HL-60 (cell line): ENCODE measurements at regions not wholly inside any gene's neighbourhood (a gene's known extent, or its start where the extent isn't known, plus 50 kb on each side); places are given as distances from the start of the nearest gene placed in this dataset.

ENCODE experiments used
- GABPA ChIP-seq: IDR thresholded peaks from 2 replicates; pipeline ENCODE4 v1.6.1; 2012; ENCODE audit warnings: low read depth
- SPI1 ChIP-seq: IDR thresholded peaks from 2 replicates; pipeline ENCODE4 v1.6.1; 2012; ENCODE audit warnings: low read depth, mild to moderate bottlenecking, borderline replicate concordance
- TF ChIP-seq, protein P1 (sequence below): IDR thresholded peaks from one replicate; pipeline ENCODE4 v1.5.1; 2011; ENCODE audit warnings: low read length, control low read depth, inconsistent platforms; ENCODE audit not compliant: insufficient read depth
- TF ChIP-seq, protein P2 (sequence below): IDR thresholded peaks from 2 replicates; pipeline ENCODE4 v1.6.1; 2012; ENCODE audit warnings: low read depth; ENCODE audit not compliant: insufficient replicate concordance

DNA sequence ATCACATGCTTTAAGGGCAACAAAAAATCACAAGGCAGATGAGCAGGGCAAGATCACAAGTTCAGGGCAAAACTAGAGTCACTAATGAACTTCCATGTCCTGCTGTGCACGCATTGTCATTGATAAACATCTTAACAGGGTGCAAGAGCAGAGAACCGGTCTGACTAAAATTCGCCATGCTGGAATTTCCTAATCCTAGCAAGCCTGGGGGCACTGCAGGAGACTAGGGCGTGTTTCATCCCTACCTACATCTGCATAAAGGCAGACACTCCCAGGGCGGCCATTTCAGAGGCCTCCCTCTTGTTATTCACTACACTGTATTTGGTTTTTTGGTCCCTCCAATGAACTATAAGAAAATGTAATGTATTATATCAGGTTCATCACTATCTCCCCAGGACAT is 203.6 kb downstream of the ARHGEF9 start:
- TF ChIP-seq, protein P1, sequence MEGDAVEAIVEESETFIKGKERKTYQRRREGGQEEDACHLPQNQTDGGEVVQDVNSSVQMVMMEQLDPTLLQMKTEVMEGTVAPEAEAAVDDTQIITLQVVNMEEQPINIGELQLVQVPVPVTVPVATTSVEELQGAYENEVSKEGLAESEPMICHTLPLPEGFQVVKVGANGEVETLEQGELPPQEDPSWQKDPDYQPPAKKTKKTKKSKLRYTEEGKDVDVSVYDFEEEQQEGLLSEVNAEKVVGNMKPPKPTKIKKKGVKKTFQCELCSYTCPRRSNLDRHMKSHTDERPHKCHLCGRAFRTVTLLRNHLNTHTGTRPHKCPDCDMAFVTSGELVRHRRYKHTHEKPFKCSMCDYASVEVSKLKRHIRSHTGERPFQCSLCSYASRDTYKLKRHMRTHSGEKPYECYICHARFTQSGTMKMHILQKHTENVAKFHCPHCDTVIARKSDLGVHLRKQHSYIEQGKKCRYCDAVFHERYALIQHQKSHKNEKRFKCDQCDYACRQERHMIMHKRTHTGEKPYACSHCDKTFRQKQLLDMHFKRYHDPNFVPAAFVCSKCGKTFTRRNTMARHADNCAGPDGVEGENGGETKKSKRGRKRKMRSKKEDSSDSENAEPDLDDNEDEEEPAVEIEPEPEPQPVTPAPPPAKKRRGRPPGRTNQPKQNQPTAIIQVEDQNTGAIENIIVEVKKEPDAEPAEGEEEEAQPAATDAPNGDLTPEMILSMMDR = no peak
- TF ChIP-seq, protein P2, sequence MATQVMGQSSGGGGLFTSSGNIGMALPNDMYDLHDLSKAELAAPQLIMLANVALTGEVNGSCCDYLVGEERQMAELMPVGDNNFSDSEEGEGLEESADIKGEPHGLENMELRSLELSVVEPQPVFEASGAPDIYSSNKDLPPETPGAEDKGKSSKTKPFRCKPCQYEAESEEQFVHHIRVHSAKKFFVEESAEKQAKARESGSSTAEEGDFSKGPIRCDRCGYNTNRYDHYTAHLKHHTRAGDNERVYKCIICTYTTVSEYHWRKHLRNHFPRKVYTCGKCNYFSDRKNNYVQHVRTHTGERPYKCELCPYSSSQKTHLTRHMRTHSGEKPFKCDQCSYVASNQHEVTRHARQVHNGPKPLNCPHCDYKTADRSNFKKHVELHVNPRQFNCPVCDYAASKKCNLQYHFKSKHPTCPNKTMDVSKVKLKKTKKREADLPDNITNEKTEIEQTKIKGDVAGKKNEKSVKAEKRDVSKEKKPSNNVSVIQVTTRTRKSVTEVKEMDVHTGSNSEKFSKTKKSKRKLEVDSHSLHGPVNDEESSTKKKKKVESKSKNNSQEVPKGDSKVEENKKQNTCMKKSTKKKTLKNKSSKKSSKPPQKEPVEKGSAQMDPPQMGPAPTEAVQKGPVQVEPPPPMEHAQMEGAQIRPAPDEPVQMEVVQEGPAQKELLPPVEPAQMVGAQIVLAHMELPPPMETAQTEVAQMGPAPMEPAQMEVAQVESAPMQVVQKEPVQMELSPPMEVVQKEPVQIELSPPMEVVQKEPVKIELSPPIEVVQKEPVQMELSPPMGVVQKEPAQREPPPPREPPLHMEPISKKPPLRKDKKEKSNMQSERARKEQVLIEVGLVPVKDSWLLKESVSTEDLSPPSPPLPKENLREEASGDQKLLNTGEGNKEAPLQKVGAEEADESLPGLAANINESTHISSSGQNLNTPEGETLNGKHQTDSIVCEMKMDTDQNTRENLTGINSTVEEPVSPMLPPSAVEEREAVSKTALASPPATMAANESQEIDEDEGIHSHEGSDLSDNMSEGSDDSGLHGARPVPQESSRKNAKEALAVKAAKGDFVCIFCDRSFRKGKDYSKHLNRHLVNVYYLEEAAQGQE = no peak
- TF ChIP-seq SPI1 (no peak), GABPA (no peak)
